ENCODE measurements at regions not wholly inside any gene's neighbourhood (a gene's known extent, or its start where the extent isn't known, plus 50 kb on each side); places are given as distances from the start of the nearest gene placed in this dataset.

GRCh38 chr5:29015523-29015922, 1977.1 kb upstream of the CDH9 start:
- TF ChIP-seq CTCF (IDR thresholded peaks at IDR 0.05) (no peak), ZFX (IDR thresholded peaks at IDR 0.05; ENCODE audit: borderline replicate concordance) (no peak)
- H3K27ac ChIP-seq = no peak overlapping the region

- TF ChIP-seq ZFX (IDR thresholded peaks at IDR 0.05; ENCODE audit: borderline replicate concordance) = no peak
- peak; percentile 50 for TF ChIP-seq CTCF (IDR thresholded peaks at IDR 0.05)
- no peak overlapping the region for H3K27ac ChIP-seq
Measured at GRCh38 chr5:29005386-29005785, 1967.0 kb upstream of the CDH9 start.

- TF ChIP-seq CTCF (IDR thresholded peaks at IDR 0.05) = no peak
- TF ChIP-seq ZFX (IDR thresholded peaks at IDR 0.05; ENCODE audit: borderline replicate concordance) = no peak
- no peak overlapping the region for H3K27ac ChIP-seq
Measured at GRCh38 chr5:29002481-29002880, 1964.1 kb upstream of the CDH9 start.

GRCh38 chr5:29001666-29002065, 1963.3 kb upstream of the CDH9 start:
- H3K27ac ChIP-seq = no peak overlapping the region
- TF ChIP-seq ZFX (IDR thresholded peaks at IDR 0.05; ENCODE audit: borderline replicate concordance) = no peak
- TF ChIP-seq CTCF (IDR thresholded peaks at IDR 0.05) = 0 out of 2 replicates have a peak, but pooled peaks have one; percentile 16

- TF ChIP-seq ZFX (IDR thresholded peaks at IDR 0.05; ENCODE audit: borderline replicate concordance) (no peak), CTCF (IDR thresholded peaks at IDR 0.05) (no peak)
- H3K27ac ChIP-seq = no peak overlapping the region
Measured at GRCh38 chr5:28984639-28985038, 1946.3 kb upstream of the CDH9 start.

GRCh38 chr5:28975508-28975907, 1937.1 kb upstream of the CDH9 start:
- TF ChIP-seq CTCF (IDR thresholded peaks at IDR 0.05) = no peak
- TF ChIP-seq ZFX (IDR thresholded peaks at IDR 0.05; ENCODE audit: borderline replicate concordance) = no peak
- no peak overlapping the region for H3K27ac ChIP-seq

GRCh38 chr5:28967848-28968247, 1929.5 kb upstream of the CDH9 start:
- TF ChIP-seq ZFX (IDR thresholded peaks at IDR 0.05; ENCODE audit: borderline replicate concordance) (no peak), CTCF (IDR thresholded peaks at IDR 0.05) (no peak)
- H3K27ac ChIP-seq = no peak overlapping the region
